Calu3 (cell line): ENCODE measurements at regions not wholly inside any gene's neighbourhood (a gene's known extent, or its start where the extent isn't known, plus 50 kb on each side); places are given as distances from the start of the nearest gene placed in this dataset.
"Not testable (repeated sequence)": the region's sequence is repeated elsewhere in the genome, so short reads cannot be mapped to it uniquely, and the experiment has no call there.

Experiments
- BruUV-seq: library from RNA; stranded (reverse); fragments of 400-500 nt; replicated peaks from 2 replicates; lab custom pipeline; 2021; lab: Mats Ljungman, UMichigan
- CTCF ChIA-PET: fragments of 300-600 bp; sonication (Branson Sonifier 250); formaldehyde crosslinking; loops from one replicate; lab custom pipeline; 2022; ENCODE audit warnings: antibody characterized with exemption; lab: Charles Lee
- DNase-seq: peaks from one replicate; pipeline ENCODE4 v3.0.0; 2022
- H3K27ac Mint-ChIP-seq: one replicate; pipeline ENCODE4 v1.8.0; 2022; ENCODE audit warnings: mixed read lengths; ENCODE audit not compliant: unreplicated experiment
- H3K27me3 Mint-ChIP-seq: one replicate; pipeline ENCODE4 v1.8.0; 2022; ENCODE audit warnings: mixed read lengths; ENCODE audit not compliant: unreplicated experiment
- H3K36me3 Mint-ChIP-seq: one replicate; pipeline ENCODE4 v1.8.0; 2022; ENCODE audit warnings: mild to moderate bottlenecking, moderate library complexity, mixed read lengths; ENCODE audit not compliant: insufficient read depth, unreplicated experiment
- H3K4me1 Mint-ChIP-seq: one replicate; pipeline ENCODE4 v1.8.0; 2022; ENCODE audit warnings: mild to moderate bottlenecking, low read depth, mixed read lengths; ENCODE audit not compliant: unreplicated experiment
- H3K4me3 Mint-ChIP-seq: one replicate; pipeline ENCODE4 v1.8.0; 2022; ENCODE audit warnings: mild to moderate bottlenecking, low read depth, moderate library complexity, mixed read lengths; ENCODE audit not compliant: unreplicated experiment
- H3K9me3 Mint-ChIP-seq: one replicate; pipeline ENCODE4 v1.8.0; 2022; ENCODE audit warnings: low read depth, mixed read lengths; ENCODE audit not compliant: unreplicated experiment
- intact Hi-C: fragments of 100-400 bp; cut with micrococcal nuclease; formaldehyde crosslinking; loops from one replicate; pipeline ENCODE4 v1.10.0; 2022; ENCODE audit not compliant: unreplicated experiment
- TF ChIP-seq, protein P1 (sequence below): fragments of 200-600 bp; IDR thresholded peaks from one replicate; pipeline ENCODE4 v1.8.0; 2022; ENCODE audit warnings: antibody characterized with exemption; ENCODE audit not compliant: unreplicated experiment

DNA sequence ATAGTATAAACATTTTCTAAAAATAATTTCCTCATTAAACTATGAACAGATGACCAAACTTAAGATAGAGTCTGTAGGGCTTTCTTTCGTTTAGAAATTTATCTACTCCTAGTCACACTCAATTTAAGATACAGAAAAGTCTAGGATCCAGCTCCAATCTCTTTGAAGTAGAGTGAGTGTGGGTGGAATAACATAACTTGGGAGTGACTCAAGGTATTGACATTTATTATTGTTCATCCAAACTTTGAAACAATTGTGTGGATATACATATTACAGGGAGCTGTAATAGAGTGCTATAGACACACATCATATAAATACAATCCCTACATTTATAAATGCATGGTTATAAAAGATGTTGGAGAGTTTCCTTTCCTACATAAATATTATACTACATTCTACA, 715.2 kb upstream of the MANEA start:
- no TSS peak for BruUV-seq
- no peaks in the 10 kb centered on the region for H3K27me3 Mint-ChIP-seq
- no peak overlapping the region for H3K27ac Mint-ChIP-seq
- no peak for DNase-seq
- no peaks in the 10 kb centered on the region for H3K36me3 Mint-ChIP-seq
- peaks cover 9% of the 10 kb centered on the region for H3K9me3 Mint-ChIP-seq
- TF ChIP-seq, protein P1, sequence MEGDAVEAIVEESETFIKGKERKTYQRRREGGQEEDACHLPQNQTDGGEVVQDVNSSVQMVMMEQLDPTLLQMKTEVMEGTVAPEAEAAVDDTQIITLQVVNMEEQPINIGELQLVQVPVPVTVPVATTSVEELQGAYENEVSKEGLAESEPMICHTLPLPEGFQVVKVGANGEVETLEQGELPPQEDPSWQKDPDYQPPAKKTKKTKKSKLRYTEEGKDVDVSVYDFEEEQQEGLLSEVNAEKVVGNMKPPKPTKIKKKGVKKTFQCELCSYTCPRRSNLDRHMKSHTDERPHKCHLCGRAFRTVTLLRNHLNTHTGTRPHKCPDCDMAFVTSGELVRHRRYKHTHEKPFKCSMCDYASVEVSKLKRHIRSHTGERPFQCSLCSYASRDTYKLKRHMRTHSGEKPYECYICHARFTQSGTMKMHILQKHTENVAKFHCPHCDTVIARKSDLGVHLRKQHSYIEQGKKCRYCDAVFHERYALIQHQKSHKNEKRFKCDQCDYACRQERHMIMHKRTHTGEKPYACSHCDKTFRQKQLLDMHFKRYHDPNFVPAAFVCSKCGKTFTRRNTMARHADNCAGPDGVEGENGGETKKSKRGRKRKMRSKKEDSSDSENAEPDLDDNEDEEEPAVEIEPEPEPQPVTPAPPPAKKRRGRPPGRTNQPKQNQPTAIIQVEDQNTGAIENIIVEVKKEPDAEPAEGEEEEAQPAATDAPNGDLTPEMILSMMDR: no peak
- no peak overlapping the region for H3K4me3 Mint-ChIP-seq
- intact Hi-C loops: no loop called here
- CTCF ChIA-PET: no interaction called here
- H3K4me1 Mint-ChIP-seq: no peaks in the 10 kb centered on the region

- Mint-ChIP-seq H3K4me1 (no peaks in the 10 kb centered on the region), H3K27me3 (no peaks in the 10 kb centered on the region), H3K36me3 (no peaks in the 10 kb centered on the region), H3K4me3 (no peak overlapping the region), H3K9me3 (peaks cover 6% of the 10 kb centered on the region), H3K27ac (no peak overlapping the region)
- CTCF ChIA-PET: no interaction called here
- TF ChIP-seq, protein P1: no peak
- no peak for DNase-seq
- intact Hi-C loops: no loop called here
- no TSS peak for BruUV-seq
Measured at GRCh38 chr6:94859924-94860323, 717.4 kb upstream of the MANEA start.

DNA sequence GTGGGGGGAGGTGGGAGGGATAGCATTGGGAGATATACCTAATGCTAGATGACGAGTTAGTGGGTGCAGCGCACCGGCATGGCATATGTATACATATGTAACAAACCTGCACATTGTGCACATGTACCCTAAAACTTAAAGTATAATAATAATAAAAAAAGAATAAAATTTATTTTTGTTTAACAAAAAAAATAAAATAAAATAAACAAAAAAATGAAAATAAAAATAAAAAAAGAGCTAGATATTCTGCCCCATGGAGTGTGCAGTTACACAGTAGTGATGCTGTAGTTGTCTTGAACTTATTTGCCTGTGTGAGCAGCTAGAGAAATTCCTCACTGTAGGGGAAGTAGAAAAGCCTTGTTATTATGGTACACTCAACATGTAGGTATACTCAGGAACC, 720.3 kb upstream of the MANEA start:
- H3K27me3 Mint-ChIP-seq, intact Hi-C loops, DNase-seq, CTCF ChIA-PET, H3K27ac Mint-ChIP-seq, H3K4me3 Mint-ChIP-seq, H3K36me3 Mint-ChIP-seq, BruUV-seq, H3K4me1 Mint-ChIP-seq: not testable (repeated sequence)
- H3K9me3 Mint-ChIP-seq: peaks cover 17% of the 10 kb centered on the region

- BruUV-seq, DNase-seq, H3K27me3 Mint-ChIP-seq, intact Hi-C loops, H3K36me3 Mint-ChIP-seq, H3K27ac Mint-ChIP-seq, H3K4me3 Mint-ChIP-seq, H3K4me1 Mint-ChIP-seq, CTCF ChIA-PET: not testable (repeated sequence)
- peaks cover 16% of the 10 kb centered on the region for H3K9me3 Mint-ChIP-seq
Measured at GRCh38 chr6:94851329-94851728, 726.0 kb upstream of the MANEA start.

DNA sequence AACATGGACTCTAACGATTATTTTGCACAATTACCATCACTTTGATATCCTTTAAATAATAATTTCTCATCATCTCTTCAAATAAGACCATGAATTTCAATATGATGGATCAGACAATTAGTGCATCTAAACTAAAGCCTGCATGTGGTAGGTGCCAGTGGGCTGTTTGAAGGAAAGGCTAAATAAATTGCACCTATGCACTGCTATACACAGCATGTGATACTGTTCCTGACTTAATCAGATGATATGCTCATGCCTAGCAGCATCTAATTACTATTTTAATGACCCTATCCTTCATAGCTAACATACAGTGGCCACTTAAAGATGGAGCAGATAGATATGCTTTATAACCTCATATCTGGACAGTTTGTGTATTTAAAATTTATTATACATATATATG, 731.6 kb upstream of the MANEA start:
- CTCF ChIA-PET: no interaction called here
- no peaks in the 10 kb centered on the region for H3K36me3 Mint-ChIP-seq
- H3K4me1 Mint-ChIP-seq: no peaks in the 10 kb centered on the region
- H3K27ac Mint-ChIP-seq: no peak overlapping the region
- intact Hi-C loops: no loop called here
- H3K4me3 Mint-ChIP-seq: no peak overlapping the region
- no peaks in the 10 kb centered on the region for H3K27me3 Mint-ChIP-seq
- peaks cover under 1% of the 10 kb centered on the region for H3K9me3 Mint-ChIP-seq
- BruUV-seq: no TSS peak
- TF ChIP-seq, protein P1: no peak
- DNase-seq: no peak
